Activated CD8-positive, alpha-beta T cell treated with anti-CD3 and anti-CD28 coated beads for 36 hours (primary cell): ENCODE measurements at regions not wholly inside any gene's neighbourhood (a gene's known extent, or its start where the extent isn't known, plus 50 kb on each side); places are given as distances from the start of the nearest gene placed in this dataset.

Source experiments
- ATAC-seq: fragments of 200-7000 bp; cut with Tn5 transposase; one replicate; pipeline ENCODE4 v1.10.0; 2021; ENCODE audit warnings: mild to moderate bottlenecking, moderate library complexity
- CTCF ChIA-PET: fragments of 350-600 bp; sonication (Branson Sonifier 250); formaldehyde crosslinking; loops from one replicate; lab custom pipeline; 2021; ENCODE audit warnings: antibody characterized with exemption; lab: Charles Lee
- POLR2A ChIA-PET: fragments of 350-600 bp; sonication (Branson Sonifier 250); formaldehyde crosslinking; loops from one replicate; lab custom pipeline; 2021; ENCODE audit warnings: antibody characterized with exemption; lab: Charles Lee
- DNase-seq: peaks from one replicate; pipeline ENCODE4 v3.0.0-alpha.2; 2020
- H3K27ac Mint-ChIP-seq: one replicate; pipeline ENCODE4 v1.8.0; 2021; ENCODE audit warnings: mild to moderate bottlenecking, mixed read lengths
- H3K27me3 Mint-ChIP-seq: one replicate; pipeline ENCODE4 v1.8.0; 2021; ENCODE audit warnings: mixed read lengths
- H3K36me3 Mint-ChIP-seq: one replicate; pipeline ENCODE4 v1.8.0; 2021; ENCODE audit warnings: low read depth, mixed read lengths
- H3K4me1 Mint-ChIP-seq: one replicate; pipeline ENCODE4 v1.8.0; 2021; ENCODE audit warnings: low read depth, mixed read lengths
- H3K4me3 Mint-ChIP-seq: one replicate; pipeline ENCODE4 v1.8.0; 2021; ENCODE audit warnings: mild to moderate bottlenecking, moderate library complexity, mixed read lengths
- H3K9me3 Mint-ChIP-seq: one replicate; pipeline ENCODE4 v1.8.0; 2021; ENCODE audit warnings: mixed read lengths
- intact Hi-C: fragments of 100-400 bp; cut with micrococcal nuclease; formaldehyde crosslinking; loops from one replicate; pipeline ENCODE4 v1.10.0; 2022
- TF ChIP-seq, protein P1 (sequence below): fragments of 200-600 bp; IDR thresholded peaks from one replicate; pipeline ENCODE4 v1.8.0; 2022; ENCODE audit warnings: antibody characterized with exemption, mild to moderate bottlenecking

- H3K9me3 Mint-ChIP-seq = peaks cover 4% of the 10 kb centered on the region
- ChIA-PET POLR2A (no interaction called here), CTCF (no interaction called here)
- H3K27ac Mint-ChIP-seq = no peak overlapping the region
- ATAC-seq = no peak
- DNase-seq = no peak
- H3K27me3 Mint-ChIP-seq = no peaks in the 10 kb centered on the region
- H3K36me3 Mint-ChIP-seq = no peaks in the 10 kb centered on the region
- no peak overlapping the region for H3K4me3 Mint-ChIP-seq
- H3K4me1 Mint-ChIP-seq = no peaks in the 10 kb centered on the region
- TF ChIP-seq, protein P1, sequence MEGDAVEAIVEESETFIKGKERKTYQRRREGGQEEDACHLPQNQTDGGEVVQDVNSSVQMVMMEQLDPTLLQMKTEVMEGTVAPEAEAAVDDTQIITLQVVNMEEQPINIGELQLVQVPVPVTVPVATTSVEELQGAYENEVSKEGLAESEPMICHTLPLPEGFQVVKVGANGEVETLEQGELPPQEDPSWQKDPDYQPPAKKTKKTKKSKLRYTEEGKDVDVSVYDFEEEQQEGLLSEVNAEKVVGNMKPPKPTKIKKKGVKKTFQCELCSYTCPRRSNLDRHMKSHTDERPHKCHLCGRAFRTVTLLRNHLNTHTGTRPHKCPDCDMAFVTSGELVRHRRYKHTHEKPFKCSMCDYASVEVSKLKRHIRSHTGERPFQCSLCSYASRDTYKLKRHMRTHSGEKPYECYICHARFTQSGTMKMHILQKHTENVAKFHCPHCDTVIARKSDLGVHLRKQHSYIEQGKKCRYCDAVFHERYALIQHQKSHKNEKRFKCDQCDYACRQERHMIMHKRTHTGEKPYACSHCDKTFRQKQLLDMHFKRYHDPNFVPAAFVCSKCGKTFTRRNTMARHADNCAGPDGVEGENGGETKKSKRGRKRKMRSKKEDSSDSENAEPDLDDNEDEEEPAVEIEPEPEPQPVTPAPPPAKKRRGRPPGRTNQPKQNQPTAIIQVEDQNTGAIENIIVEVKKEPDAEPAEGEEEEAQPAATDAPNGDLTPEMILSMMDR = no peak
- intact Hi-C loops = no loop called here
Measured at GRCh38 chr11:91946397-91946951, 278.1 kb upstream of the FAT3 start.

DNA sequence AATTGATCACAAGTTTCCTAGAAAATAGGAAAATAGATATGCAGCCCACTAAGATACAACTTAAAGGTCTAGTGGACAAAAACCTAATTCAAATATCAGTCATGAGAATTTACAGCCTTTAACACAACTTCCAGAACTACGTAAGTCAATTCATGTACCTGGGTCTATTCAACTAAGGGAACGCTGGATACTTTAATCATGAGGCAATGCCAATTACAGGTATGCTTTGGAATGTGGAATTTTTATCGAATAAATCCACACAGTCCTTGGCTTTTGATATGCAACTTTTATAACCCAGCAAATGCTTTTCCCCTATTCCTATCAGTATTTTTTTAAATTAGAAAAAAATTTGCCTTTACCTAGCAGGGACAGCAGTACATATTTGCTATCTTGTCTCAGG lies 289.5 kb upstream of the FAT3 start:
- ChIA-PET POLR2A (no interaction called here), CTCF (no interaction called here)
- intact Hi-C loops = no loop called here
- ATAC-seq (no peak), DNase-seq (no peak)
- no peak overlapping the region for H3K27ac Mint-ChIP-seq
- no peaks in the 10 kb centered on the region for H3K4me1 Mint-ChIP-seq
- H3K36me3 Mint-ChIP-seq = no peaks in the 10 kb centered on the region
- H3K4me3 Mint-ChIP-seq = no peak overlapping the region
- TF ChIP-seq, protein P1 = no peak
- H3K27me3 Mint-ChIP-seq = no peaks in the 10 kb centered on the region
- no peaks in the 10 kb centered on the region for H3K9me3 Mint-ChIP-seq

- no peak overlapping the region for H3K27ac Mint-ChIP-seq
- H3K4me3 Mint-ChIP-seq = no peak overlapping the region
- DNase-seq (no peak), ATAC-seq (no peak)
- POLR2A ChIA-PET = no interaction called here
- no peaks in the 10 kb centered on the region for H3K27me3 Mint-ChIP-seq
- intact Hi-C loops = no loop called here
- H3K36me3 Mint-ChIP-seq = no peaks in the 10 kb centered on the region
- TF ChIP-seq, protein P1 = no peak
- no peaks in the 10 kb centered on the region for H3K4me1 Mint-ChIP-seq
- CTCF ChIA-PET = no interaction called here
- no peaks in the 10 kb centered on the region for H3K9me3 Mint-ChIP-seq
Measured at GRCh38 chr11:91932151-91932821, 292.3 kb upstream of the FAT3 start.

GRCh38 chr11:91927448-91927847 lies 297.2 kb upstream of the FAT3 start:
- no peaks in the 10 kb centered on the region for H3K36me3 Mint-ChIP-seq
- TF ChIP-seq, protein P1 = no peak
- H3K27me3 Mint-ChIP-seq = no peaks in the 10 kb centered on the region
- H3K27ac Mint-ChIP-seq = no peak overlapping the region
- DNase-seq (no peak), ATAC-seq (no peak)
- CTCF ChIA-PET = no interaction called here
- H3K4me3 Mint-ChIP-seq = no peak overlapping the region
- H3K9me3 Mint-ChIP-seq = peaks cover 6% of the 10 kb centered on the region
- H3K4me1 Mint-ChIP-seq = no peaks in the 10 kb centered on the region
- intact Hi-C loops = no loop called here
- POLR2A ChIA-PET = no interaction called here

DNA sequence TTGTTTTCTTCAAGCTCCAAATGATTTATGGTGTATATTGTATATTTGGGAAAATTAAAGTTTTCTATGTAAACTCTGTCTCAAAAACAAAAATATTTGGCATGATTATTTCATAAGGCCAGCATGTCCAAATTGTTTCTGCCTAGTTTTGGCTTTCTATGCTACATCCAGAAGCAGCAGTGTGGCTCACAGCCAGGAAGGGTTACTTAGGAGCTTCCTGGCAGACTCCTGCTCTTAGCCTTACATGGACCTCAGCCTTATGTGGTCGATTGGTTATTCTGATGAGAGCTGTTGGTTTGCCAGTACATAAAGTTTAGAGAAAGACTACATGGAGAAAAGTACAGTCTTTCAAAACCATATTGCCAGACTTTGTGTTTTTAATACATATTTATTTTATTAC lies 297.7 kb upstream of the FAT3 start:
- no peak for DNase-seq
- H3K4me1 Mint-ChIP-seq = no peaks in the 10 kb centered on the region
- TF ChIP-seq, protein P1 = no peak
- intact Hi-C loops = no loop called here
- no peak overlapping the region for H3K4me3 Mint-ChIP-seq
- ChIA-PET POLR2A (no interaction called here), CTCF (no interaction called here)
- no peak for ATAC-seq
- H3K36me3 Mint-ChIP-seq = no peaks in the 10 kb centered on the region
- peaks cover 6% of the 10 kb centered on the region for H3K9me3 Mint-ChIP-seq
- no peaks in the 10 kb centered on the region for H3K27me3 Mint-ChIP-seq
- H3K27ac Mint-ChIP-seq = no peak overlapping the region
